GM19467 (cell line): ENCODE measurements at regions not wholly inside any gene's neighbourhood (a gene's known extent, or its start where the extent isn't known, plus 50 kb on each side); places are given as distances from the start of the nearest gene placed in this dataset.
"Not testable (repeated sequence)": the region's sequence is repeated elsewhere in the genome, so short reads cannot be mapped to it uniquely, and the experiment has no call there.

Experiments
- ATAC-seq: cut with Tn5 transposase; IDR thresholded peaks from one replicate; pipeline ENCODE4 v1.9.1; 2021; ENCODE audit warnings: mild to moderate bottlenecking, moderate library complexity; ENCODE audit not compliant: unreplicated experiment

GRCh38 chr17:37829592-37830123, 84.8 kb upstream of the HNF1B start:
- peak; percentile 42 for ATAC-seq

DNA sequence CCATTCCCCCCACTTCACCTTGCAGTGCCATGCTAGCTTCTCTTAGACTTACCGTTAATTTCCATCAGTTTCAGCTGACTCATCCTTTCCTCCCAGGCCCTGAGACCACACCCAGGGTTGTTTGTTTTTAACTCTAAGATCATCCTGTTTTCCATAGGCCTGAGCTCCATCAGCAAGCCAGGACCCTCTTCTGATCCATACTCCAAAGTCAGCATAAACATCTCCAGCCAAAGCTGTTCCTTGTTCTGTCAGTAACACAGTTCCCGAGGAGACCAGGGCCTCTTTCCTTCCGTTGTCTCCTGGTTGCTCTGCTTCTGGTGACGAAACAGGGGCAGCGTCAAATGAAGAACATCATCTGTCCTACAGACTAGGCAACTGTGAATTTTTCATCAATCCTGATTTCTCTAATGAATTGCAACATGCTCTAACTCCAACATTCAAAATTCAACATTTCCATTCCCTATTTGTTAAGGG, 83.8 kb upstream of the HNF1B start:
- ATAC-seq, result no peak

GRCh38 chr17:37827905-37828650, 83.2 kb upstream of the HNF1B start:
- no peak for ATAC-seq

- ATAC-seq, result no peak
Measured at GRCh38 chr17:37826497-37827430, 81.9 kb upstream of the HNF1B start.

GRCh38 chr17:37825851-37826250, 81.0 kb upstream of the HNF1B start:
- no peak for ATAC-seq

- ATAC-seq, result peak; percentile 37
Measured at GRCh38 chr17:37824534-37825485, 80.0 kb upstream of the HNF1B start.

- no peak for ATAC-seq
Measured at GRCh38 chr17:37823996-37824395, 79.1 kb upstream of the HNF1B start.

GRCh38 chr17:37820995-37821713, 76.3 kb upstream of the HNF1B start:
- ATAC-seq, result no peak

GRCh38 chr17:37820313-37820994, 75.6 kb upstream of the HNF1B start:
- ATAC-seq, result peak; percentile 48

DNA sequence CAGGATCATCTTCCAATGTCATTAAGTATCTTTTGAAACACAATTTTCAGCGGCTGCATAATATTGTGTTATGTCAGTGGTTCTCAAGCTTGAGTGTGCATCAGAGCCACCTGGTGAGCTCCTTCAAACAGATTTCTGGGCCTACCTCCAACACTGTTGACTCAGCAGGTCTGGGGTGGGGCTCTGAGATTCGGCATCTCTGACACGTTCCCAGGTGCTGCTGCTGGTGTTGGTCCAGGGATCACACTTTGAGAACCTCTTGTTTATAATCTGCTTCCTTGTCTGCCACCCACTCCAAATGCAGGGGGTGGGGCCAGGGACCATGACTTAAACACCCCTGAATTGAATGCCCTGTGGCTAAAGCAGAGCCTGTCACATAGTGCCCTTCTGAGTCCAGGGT, 73.8 kb upstream of the HNF1B start:
- no peak for ATAC-seq

GRCh38 chr17:37816950-37817349, 72.1 kb upstream of the HNF1B start:
- ATAC-seq, result no peak

GRCh38 chr17:37815536-37815935, 70.7 kb upstream of the HNF1B start:
- no peak for ATAC-seq

- no peak for ATAC-seq
Measured at GRCh38 chr17:37813751-37814150, 68.9 kb upstream of the HNF1B start.

DNA sequence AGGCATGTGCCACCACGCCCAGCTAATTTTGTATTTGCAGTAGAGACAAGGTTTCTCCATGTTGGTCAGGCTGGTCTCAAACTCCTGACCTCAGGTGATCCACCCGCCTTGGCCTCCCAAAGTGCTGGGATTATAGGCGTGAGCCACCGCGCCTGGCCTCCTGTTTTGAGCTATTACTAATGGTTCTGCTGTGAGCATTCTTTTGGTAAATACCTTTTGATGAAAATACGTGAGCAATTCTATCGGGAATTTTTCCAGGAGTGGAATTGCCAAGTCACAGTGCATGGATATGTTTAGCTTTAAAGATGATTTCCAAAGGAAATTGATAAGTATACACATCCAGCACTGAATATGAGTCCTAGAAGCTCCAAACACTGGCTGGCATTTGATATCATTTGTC, 64.0 kb upstream of the HNF1B start:
- ATAC-seq, result not testable (repeated sequence)

GRCh38 chr17:37802712-37803416, 58.0 kb upstream of the HNF1B start:
- no peak for ATAC-seq

DNA sequence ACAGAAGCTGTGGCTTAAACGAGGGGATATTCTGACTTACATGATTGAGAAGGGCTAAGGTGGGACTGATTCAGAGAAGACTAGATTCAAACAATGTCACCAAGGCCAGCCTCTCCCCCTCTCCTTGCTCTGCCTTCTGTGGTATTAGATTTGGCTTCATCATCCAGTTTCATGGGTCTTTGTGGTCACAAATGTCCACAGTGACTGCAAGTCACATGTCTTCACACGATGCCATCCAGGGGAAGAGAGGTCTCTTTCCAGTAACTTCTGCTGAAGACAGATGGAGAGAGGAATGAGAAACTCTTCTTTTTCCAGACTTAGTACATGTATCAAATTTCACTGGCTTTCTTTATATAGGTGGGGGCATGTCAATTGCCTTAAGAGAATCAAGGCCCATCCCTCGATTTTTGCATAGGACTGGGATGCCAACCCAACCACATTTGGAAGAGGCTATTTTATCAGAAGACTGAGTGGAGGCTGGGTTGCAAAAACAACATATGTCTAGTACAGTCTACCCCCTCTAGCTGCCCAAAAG, 57.3 kb upstream of the HNF1B start:
- no peak for ATAC-seq

DNA sequence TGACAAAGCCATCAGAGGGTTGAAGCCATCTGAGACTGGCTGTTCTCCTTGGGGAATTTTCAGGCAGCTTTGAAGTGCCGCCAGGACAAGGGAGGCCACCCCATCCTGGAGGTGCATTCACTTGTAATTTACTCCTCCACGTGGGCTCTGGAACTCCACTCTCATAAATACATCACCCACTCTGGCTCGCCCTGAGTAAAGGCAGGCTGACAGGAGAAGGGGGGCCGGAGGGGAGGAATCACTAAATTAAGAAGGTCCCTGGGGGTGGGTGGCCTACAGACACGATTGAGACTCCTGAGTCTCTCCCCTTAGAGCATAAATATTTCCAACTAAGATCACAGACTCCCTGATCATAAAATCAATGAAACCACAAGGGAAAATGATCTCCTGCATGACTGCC, 56.3 kb upstream of the HNF1B start:
- ATAC-seq, result no peak

GRCh38 chr17:37797206-37797605, 52.3 kb upstream of the HNF1B start:
- ATAC-seq, result no peak
